K562 (cell line): ENCODE measurements at regions not wholly inside any gene's neighbourhood (a gene's known extent, or its start where the extent isn't known, plus 50 kb on each side); places are given as distances from the start of the nearest gene placed in this dataset.

Experiments
- ATAC-seq: fragments of 200-7000 bp; cut with Tn5 transposase; 3 replicates; pipeline ENCODE4 v1.9.1; 2020; ENCODE audit warnings: moderate library complexity
- BruUV-seq: library from RNA; stranded (reverse); fragments of 400-500 nt; replicated peaks from 2 replicates; lab custom pipeline; 2021; lab: Mats Ljungman, UMichigan
- CTCF ChIA-PET: fragments of 300-600 bp; formaldehyde crosslinking; extraction: SDS; loops from one replicate; lab custom pipeline; 2021; ENCODE audit warnings: low intra/inter-chr PET ratio; lab: Yijun Ruan, JAX
- POLR2A ChIA-PET: fragments of 300-600, 350-650 bp; sonication (Branson Sonifier 250); formaldehyde crosslinking; extraction: SDS; loops from one replicate; lab custom pipeline; 2021; ENCODE audit warnings: antibody characterized with exemption, inconsistent platforms; lab: Yijun Ruan, JAX
- DNase-seq, 4 experiments: peaks; one replicate each; pipeline versions ENCODE4 v3.0.0 to v3.0.0-alpha.2; 2011 to 2018; ENCODE audit warnings: low spot score in 3 of 4, mixed read lengths in 3 of 4; ENCODE audit errors: extremely low read depth in 1 of 4
- FAIRE-seq: peaks from 2 replicates; lab custom pipeline; 2011; peaks lifted over from hg19 to GRCh38; lab: Jason Lieb, UNC
- H2AFZ ChIP-seq: 2 replicates; pipeline ENCODE4 v1.6.0; 2011; ENCODE audit warnings: low read depth, low read length, control low read depth, inconsistent platforms
- H3K27ac ChIP-seq: fragments of 200-600 bp; 3 replicates; pipeline ENCODE4 v1.8.0; 2011; ENCODE audit warnings: low read depth, mild to moderate bottlenecking, control low read depth, inconsistent platforms, low read length, moderate library complexity, mixed read lengths; ENCODE audit errors: extremely low read depth
- H3K27me3 ChIP-seq, 2 experiments: fragments of 300-600 bp in 1 of 2; 2 replicates in 1 of 2; 3 replicates in 1 of 2; pipeline versions ENCODE4 v1.6.0 to v1.8.0; 2011; ENCODE audit warnings: inconsistent platforms in 2 of 2, low read length in 2 of 2, mild to moderate bottlenecking in 1 of 2, mixed read lengths in 1 of 2, moderate library complexity in 1 of 2; ENCODE audit not compliant: control insufficient read depth in 2 of 2, insufficient read depth in 2 of 2
- H3K36me3 ChIP-seq: fragments of 300-600 bp; 3 replicates; pipeline ENCODE4 v1.8.0; 2011; ENCODE audit warnings: mild to moderate bottlenecking, low read length, inconsistent platforms; ENCODE audit not compliant: control insufficient read depth, insufficient read depth
- H3K4me1 ChIP-seq, 2 experiments: fragments of 200-600 bp in 1 of 2; replicated peaks in 1 of 2; 2 replicates in 1 of 2; 3 replicates in 1 of 2; pipeline versions ENCODE4 v1.5.1 to v1.8.0; 2011; ENCODE audit warnings: inconsistent platforms in 2 of 2, low read length in 2 of 2, mild to moderate bottlenecking in 1 of 2, mixed read lengths in 1 of 2, moderate library complexity in 1 of 2; ENCODE audit not compliant: control insufficient read depth in 2 of 2, insufficient read depth in 2 of 2
- H3K4me2 ChIP-seq: 2 replicates; pipeline ENCODE4 v1.6.1; 2011; ENCODE audit warnings: low read length, control low read depth, inconsistent platforms, mixed read lengths; ENCODE audit not compliant: insufficient read depth
- H3K4me3 ChIP-seq: fragments of 200-600 bp; sonication (generic), shearing (Covaris generic); 2 replicates; pipeline ENCODE4 v1.5.1; 2016; ENCODE audit warnings: control low read depth, inconsistent platforms
- H3K79me2 ChIP-seq: fragments of 200-600 bp; 3 replicates; pipeline ENCODE4 v1.8.0; 2011; ENCODE audit warnings: low read length, inconsistent platforms; ENCODE audit not compliant: control insufficient read depth, insufficient read depth
- H3K9ac ChIP-seq, 2 experiments: 2 replicates each; pipeline versions ENCODE4 v1.6.0 to v1.6.1; 2011; ENCODE audit warnings: low read depth in 2 of 2, low read length in 2 of 2, control low read depth in 1 of 2, inconsistent platforms in 1 of 2, mild to moderate bottlenecking in 1 of 2, mixed read lengths in 1 of 2; ENCODE audit not compliant: insufficient read depth in 1 of 2
- H3K9me1 ChIP-seq: one replicate; pipeline ENCODE4 v1.6.0; 2011; ENCODE audit warnings: inconsistent platforms, mild to moderate bottlenecking, low read length, moderate library complexity; ENCODE audit not compliant: control insufficient read depth, insufficient read depth
- H3K9me3 ChIP-seq: replicated peaks from 2 replicates; pipeline ENCODE4 v1.5.1; 2011; ENCODE audit warnings: low read depth, low read length, inconsistent platforms; ENCODE audit not compliant: control insufficient read depth, insufficient read depth
- H4K20me1 ChIP-seq: replicated peaks from 2 replicates; pipeline ENCODE4 v1.6.1; 2011; ENCODE audit warnings: low read length, inconsistent platforms, mixed read lengths; ENCODE audit not compliant: control insufficient read depth, insufficient read depth
- ATF7 ChIP-seq: fragments of 450-650 bp; IDR thresholded peaks from 2 replicates; pipeline ENCODE4 v1.7.1; 2014; ENCODE audit warnings: mild to moderate bottlenecking, moderate library complexity
- CREBBP ChIP-seq: IDR thresholded peaks from one replicate; pipeline ENCODE4 v1.6.1; 2012; ENCODE audit warnings: low read depth, mild to moderate bottlenecking, control low read depth, inconsistent platforms, low read length
- E2F3 ChIP-seq: fragments of 250-450 bp; sonication (Bioruptor Pico); IDR thresholded peaks from 2 replicates; pipeline ENCODE4 v1.4.0; 2020; ENCODE audit warnings: mild to moderate bottlenecking
- EGR1 ChIP-seq: fragments of 450-650 bp; conservative IDR thresholded peaks from 2 replicates; pipeline ENCODE4 v1.6.1; 2017; ENCODE audit warnings: mild to moderate bottlenecking
- FOXA3 ChIP-seq, 2 experiments: fragments of 450-650 bp in 1 of 2; sonication (generic) in 1 of 2; formaldehyde crosslinking; IDR thresholded peaks in 1 of 2; conservative IDR thresholded peaks in 1 of 2; 2 replicates each; pipeline versions ENCODE4 v1.4.0 to v1.8.0; 2020 to 2022; ENCODE audit warnings: mild to moderate bottlenecking in 2 of 2, missing genetic modification reagents in 1 of 2
- KDM4B ChIP-seq, 2 experiments: fragments of 450-650 bp in 1 of 2; sonication (generic) in 1 of 2; IDR thresholded peaks; 2 replicates each; pipeline ENCODE4 v1.6.1; 2016 to 2017; ENCODE audit warnings: borderline replicate concordance in 2 of 2, antibody characterized with exemption in 1 of 2, low read depth in 1 of 2, mild to moderate bottlenecking in 1 of 2
- KLF16 ChIP-seq: IDR thresholded peaks from 2 replicates; pipeline ENCODE4 v1.6.1; 2016; ENCODE audit warnings: antibody characterized with exemption
- NR0B1 ChIP-seq: fragments of 450-650 bp; IDR thresholded peaks from one replicate; pipeline ENCODE4 v1.6.1; 2018; ENCODE audit warnings: mild to moderate bottlenecking, moderate library complexity; ENCODE audit not compliant: partially characterized antibody
- PBX2 ChIP-seq, 2 experiments: IDR thresholded peaks in 1 of 2; conservative IDR thresholded peaks in 1 of 2; 2 replicates each; pipeline ENCODE4 v1.6.1; 2016; ENCODE audit warnings: low read depth in 2 of 2, mild to moderate bottlenecking in 1 of 2, missing compliant biosample characterization in 1 of 2, missing genetic modification characterization in 1 of 2, moderate library complexity in 1 of 2
- PTTG1 ChIP-seq: fragments of 450-650 bp; IDR thresholded peaks from 2 replicates; pipeline ENCODE4 v1.6.1; 2016; ENCODE audit warnings: low read depth, mild to moderate bottlenecking, missing genetic modification characterization, missing compliant biosample characterization
- RNF219 ChIP-seq: fragments of 250-450 bp; sonication (Bioruptor Pico); IDR thresholded peaks from 2 replicates; pipeline ENCODE4 v1.5.0; 2022; ENCODE audit warnings: mild to moderate bottlenecking
- SMARCB1 ChIP-seq: IDR thresholded peaks from 2 replicates; pipeline ENCODE4 v1.6.1; 2011; ENCODE audit warnings: improper control_type of control experiment, low read depth; ENCODE audit not compliant: insufficient read length
- TFAP4 ChIP-seq: sonication (generic); formaldehyde crosslinking; IDR thresholded peaks from 2 replicates; pipeline ENCODE4 v1.8.0; 2022; ENCODE audit warnings: missing genetic modification reagents, mild to moderate bottlenecking, moderate library complexity, borderline replicate concordance
- XRCC4 ChIP-seq: IDR thresholded peaks from one replicate; pipeline ENCODE4 v1.6.1; 2011; ENCODE audit not compliant: insufficient read depth, insufficient read length; ENCODE audit errors: extremely low read depth
- ZFP36 ChIP-seq: fragments of 150-350 bp; IDR thresholded peaks from 2 replicates; pipeline ENCODE4 v1.6.1; 2018; ENCODE audit warnings: low read length, low read depth; ENCODE audit not compliant: partially characterized antibody
- ZNF316 ChIP-seq: fragments of 450-650 bp; IDR thresholded peaks from 2 replicates; pipeline ENCODE4 v1.6.1; 2016
- ZNF79 ChIP-seq: fragments of 250-450 bp; sonication (Bioruptor Pico); IDR thresholded peaks from 2 replicates; pipeline ENCODE4 v1.4.0; 2020; ENCODE audit warnings: low read depth, mild to moderate bottlenecking, moderate library complexity
- ZSCAN29 ChIP-seq: fragments of 450-650 bp; IDR thresholded peaks from 2 replicates; pipeline ENCODE4 v1.6.1; 2017
- in situ Hi-C: fragments of 300-500 bp; cut with MboI; formaldehyde crosslinking; loops from 4 replicates; pipeline ENCODE4 v1.15.0; 2018; ENCODE audit warnings: inconsistent platforms, mixed read lengths
- intact Hi-C: fragments of 100-400 bp; cut with micrococcal nuclease; formaldehyde crosslinking; loops from 2 replicates; pipeline ENCODE4 v1.14.2; 2022

- Histone ChIP-seq H2AFZ (no peak overlapping the region), H3K27ac (no peak overlapping the region), H4K20me1 (no peaks in the 10 kb centered on the region), H3K4me3 (no peak overlapping the region), H3K9me3 (no peaks in the 10 kb centered on the region), H3K4me1 (no peaks in the 10 kb centered on the region), H3K79me2 (no peaks in the 10 kb centered on the region), H3K36me3 (no peaks in the 10 kb centered on the region), H3K9me1 (no peaks in the 10 kb centered on the region), H3K4me2 (no peak overlapping the region), H3K9ac (no peak overlapping the region), H3K27me3 (no peaks in the 10 kb centered on the region)
- ChIA-PET CTCF (no interaction called here), POLR2A (no interaction called here)
- intact Hi-C loops (no loop called here), in situ Hi-C loops (no loop called here)
- FAIRE-seq: no peak
- BruUV-seq: no TSS peak
- ATAC-seq: no peak
- no peak for DNase-seq
- TF ChIP-seq KLF16: no peak
- TF ChIP-seq ATF7: no peak
- TF ChIP-seq TFAP4 (CRISPR knock-in tag): no peak
- TF ChIP-seq XRCC4: no peak
- TF ChIP-seq E2F3 (CRISPR knock-in tag): no peak
- TF ChIP-seq NR0B1: no peak
- no peak for TF ChIP-seq ZFP36
- TF ChIP-seq PTTG1: no peak
- no peak for TF ChIP-seq CREBBP
- TF ChIP-seq ZNF79: no peak
- TF ChIP-seq FOXA3 (CRISPR knock-in tag; conservative IDR thresholded peaks at IDR 0.05 in 1 of 2, IDR thresholded peaks at IDR 0.05 in 1 of 2): no peak
- TF ChIP-seq ZSCAN29: no peak
- no peak for TF ChIP-seq RNF219
- no peak for TF ChIP-seq PBX2 (CRISPR knock-in tag; IDR thresholded peaks at IDR 0.05; ENCODE audit: low read depth)
- TF ChIP-seq PBX2 (tag; conservative IDR thresholded peaks at IDR 0.05; ENCODE audit: low read depth): no peak
- no peak for TF ChIP-seq ZNF316
- no peak for TF ChIP-seq SMARCB1
- TF ChIP-seq EGR1: no peak
- no peak for TF ChIP-seq KDM4B (IDR thresholded peaks at IDR 0.05; ENCODE audit: borderline replicate concordance in 2 of 2, low read depth in 1 of 2)
Measured at GRCh38 chr11:111114091-111114490, 131.4 kb upstream of the POU2AF2 start.
